ENCODE measurements at regions not wholly inside any gene's neighbourhood (a gene's known extent, or its start where the extent isn't known, plus 50 kb on each side); places are given as distances from the start of the nearest gene placed in this dataset.

GRCh38 chr6:96301781-96302180 is 219.8 kb upstream of the UFL1 start:
- Histone ChIP-seq H3K36me3 (ENCODE audit: control insufficient read depth, insufficient read depth, low read length) (no peaks in the 10 kb centered on the region), H3K27me3 (ENCODE audit: control insufficient read depth, insufficient read depth, low read length) (no peaks in the 10 kb centered on the region), H3K4me3 (ENCODE audit: low read depth, low read length) (no peak overlapping the region)
- TF ChIP-seq, protein P1, sequence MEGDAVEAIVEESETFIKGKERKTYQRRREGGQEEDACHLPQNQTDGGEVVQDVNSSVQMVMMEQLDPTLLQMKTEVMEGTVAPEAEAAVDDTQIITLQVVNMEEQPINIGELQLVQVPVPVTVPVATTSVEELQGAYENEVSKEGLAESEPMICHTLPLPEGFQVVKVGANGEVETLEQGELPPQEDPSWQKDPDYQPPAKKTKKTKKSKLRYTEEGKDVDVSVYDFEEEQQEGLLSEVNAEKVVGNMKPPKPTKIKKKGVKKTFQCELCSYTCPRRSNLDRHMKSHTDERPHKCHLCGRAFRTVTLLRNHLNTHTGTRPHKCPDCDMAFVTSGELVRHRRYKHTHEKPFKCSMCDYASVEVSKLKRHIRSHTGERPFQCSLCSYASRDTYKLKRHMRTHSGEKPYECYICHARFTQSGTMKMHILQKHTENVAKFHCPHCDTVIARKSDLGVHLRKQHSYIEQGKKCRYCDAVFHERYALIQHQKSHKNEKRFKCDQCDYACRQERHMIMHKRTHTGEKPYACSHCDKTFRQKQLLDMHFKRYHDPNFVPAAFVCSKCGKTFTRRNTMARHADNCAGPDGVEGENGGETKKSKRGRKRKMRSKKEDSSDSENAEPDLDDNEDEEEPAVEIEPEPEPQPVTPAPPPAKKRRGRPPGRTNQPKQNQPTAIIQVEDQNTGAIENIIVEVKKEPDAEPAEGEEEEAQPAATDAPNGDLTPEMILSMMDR (IDR thresholded peaks at IDR 0.05; ENCODE audit: insufficient read depth, low read length, poor library complexity, severe bottlenecking), result no peak
- peak; percentile 70 for DNase-seq (ENCODE audit: low read depth)

- TF ChIP-seq, protein P1 (IDR thresholded peaks at IDR 0.05; ENCODE audit: insufficient read depth, low read length, poor library complexity, severe bottlenecking), result no peak
- Histone ChIP-seq H3K27me3 (ENCODE audit: control insufficient read depth, insufficient read depth, low read length) (no peaks in the 10 kb centered on the region), H3K36me3 (ENCODE audit: control insufficient read depth, insufficient read depth, low read length) (no peaks in the 10 kb centered on the region), H3K4me3 (ENCODE audit: low read depth, low read length) (no peak overlapping the region)
- no peak for DNase-seq (ENCODE audit: low read depth)
Observed at GRCh38 chr6:96302991-96303390, 218.6 kb upstream of the UFL1 start.

GRCh38 chr6:96304997-96305396 is 216.6 kb upstream of the UFL1 start:
- H3K4me3 ChIP-seq (ENCODE audit: low read depth, low read length), result no peak overlapping the region
- TF ChIP-seq, protein P1 (IDR thresholded peaks at IDR 0.05; ENCODE audit: insufficient read depth, low read length, poor library complexity, severe bottlenecking), result no peak

GRCh38 chr6:96330884-96331283 is 190.7 kb upstream of the UFL1 start:
- no peaks in the 10 kb centered on the region for H3K27me3 ChIP-seq (ENCODE audit: control insufficient read depth, insufficient read depth, low read length)
- no peak for DNase-seq (ENCODE audit: low read depth)
- TF ChIP-seq, protein P1 (IDR thresholded peaks at IDR 0.05; ENCODE audit: insufficient read depth, low read length, poor library complexity, severe bottlenecking), result no peak

More at GRCh38 chr6:96304997-96305396, 216.6 kb upstream of the UFL1 start:
- H3K36me3 ChIP-seq (ENCODE audit: control insufficient read depth, insufficient read depth, low read length), result no peaks in the 10 kb centered on the region
- DNase-seq (ENCODE audit: low read depth), result no peak
- no peaks in the 10 kb centered on the region for H3K27me3 ChIP-seq (ENCODE audit: control insufficient read depth, insufficient read depth, low read length)

DNA sequence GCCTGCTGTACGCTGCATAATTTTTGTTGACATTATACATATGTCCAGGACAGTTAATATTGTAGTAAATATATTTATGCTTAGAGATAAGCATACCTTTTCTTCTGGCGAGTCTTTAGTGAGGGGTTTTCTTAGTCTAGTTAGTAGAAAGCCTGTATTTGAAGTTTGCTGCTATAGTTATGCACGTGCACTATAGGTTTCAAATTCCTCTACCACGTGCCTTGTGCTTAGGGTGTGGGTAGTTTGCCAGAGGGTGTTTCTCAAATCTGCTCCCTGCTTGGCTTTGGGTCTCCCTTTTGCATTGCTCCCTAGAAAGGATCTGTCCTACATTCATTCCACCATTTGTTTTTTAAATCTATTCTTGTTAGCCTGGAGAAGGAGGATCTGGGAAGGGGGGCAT is 181.4 kb upstream of the UFL1 start:
- Histone ChIP-seq H3K27me3 (ENCODE audit: control insufficient read depth, insufficient read depth, low read length) (no peaks in the 10 kb centered on the region), H3K4me3 (ENCODE audit: low read depth, low read length) (no peak overlapping the region), H3K36me3 (ENCODE audit: control insufficient read depth, insufficient read depth, low read length) (no peaks in the 10 kb centered on the region)
- TF ChIP-seq, protein P1 (IDR thresholded peaks at IDR 0.05; ENCODE audit: insufficient read depth, low read length, poor library complexity, severe bottlenecking), result no peak
- DNase-seq (ENCODE audit: low read depth), result no peak

More at GRCh38 chr6:96330884-96331283, 190.7 kb upstream of the UFL1 start:
- Histone ChIP-seq H3K4me3 (ENCODE audit: low read depth, low read length) (no peak overlapping the region), H3K36me3 (ENCODE audit: control insufficient read depth, insufficient read depth, low read length) (no peaks in the 10 kb centered on the region)

DNA sequence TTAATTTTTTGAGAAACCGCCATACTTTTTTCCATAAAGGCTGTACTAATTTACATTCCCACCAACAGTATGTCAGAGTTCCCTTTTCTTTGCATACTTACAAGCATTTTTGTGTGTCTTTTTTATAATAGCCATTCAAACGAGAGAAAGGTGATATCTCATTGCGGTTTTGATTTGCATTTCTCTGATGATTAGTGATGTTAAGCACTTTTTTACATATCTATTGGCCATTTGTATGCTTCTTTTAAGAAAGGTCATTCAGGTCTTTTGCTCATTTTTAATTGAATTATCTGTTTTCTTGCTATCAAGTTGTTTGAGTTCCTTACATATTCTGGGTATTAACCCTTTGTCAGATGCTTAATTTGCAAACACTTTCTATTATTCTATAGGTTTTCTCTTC is 176.1 kb upstream of the UFL1 start:
- Histone ChIP-seq H3K27me3 (ENCODE audit: control insufficient read depth, insufficient read depth, low read length) (no peaks in the 10 kb centered on the region), H3K36me3 (ENCODE audit: control insufficient read depth, insufficient read depth, low read length) (no peaks in the 10 kb centered on the region), H3K4me3 (ENCODE audit: low read depth, low read length) (no peak overlapping the region)
- no peak for DNase-seq (ENCODE audit: low read depth)
- TF ChIP-seq, protein P1 (IDR thresholded peaks at IDR 0.05; ENCODE audit: insufficient read depth, low read length, poor library complexity, severe bottlenecking), result no peak

All from kidney epithelial cell (primary cell).